ENCODE measurements at regions not wholly inside any gene's neighbourhood (a gene's known extent, or its start where the extent isn't known, plus 50 kb on each side); places are given as distances from the start of the nearest gene placed in this dataset.
A peak's percentile ranks its signal among the peaks of the same experiment; 100 is the strongest.
"Not testable (repeated sequence)": the region's sequence is repeated elsewhere in the genome, so short reads cannot be mapped to it uniquely, and the experiment has no call there.

- Mint-ChIP-seq H3K27me3 (peaks cover 10% of the 10 kb centered on the region), H3K36me3 (ENCODE audit: insufficient read depth) (peaks cover 2% of the 10 kb centered on the region), H3K4me3 (no peak overlapping the region), H3K4me1 (peaks cover 9% of the 10 kb centered on the region), H3K27ac (ENCODE audit: low read depth) (no peak overlapping the region), H3K9me3 (no peaks in the 10 kb centered on the region)
- ATAC-seq (replicated peaks; ENCODE audit: extremely low read depth, poor library complexity, severe bottlenecking) (no peak), DNase-seq (ENCODE audit: low spot score in 2 of 2) (no peak)
Measured at GRCh38 chr2:239555571-239555905, 154.7 kb upstream of the HDAC4 start.

DNA sequence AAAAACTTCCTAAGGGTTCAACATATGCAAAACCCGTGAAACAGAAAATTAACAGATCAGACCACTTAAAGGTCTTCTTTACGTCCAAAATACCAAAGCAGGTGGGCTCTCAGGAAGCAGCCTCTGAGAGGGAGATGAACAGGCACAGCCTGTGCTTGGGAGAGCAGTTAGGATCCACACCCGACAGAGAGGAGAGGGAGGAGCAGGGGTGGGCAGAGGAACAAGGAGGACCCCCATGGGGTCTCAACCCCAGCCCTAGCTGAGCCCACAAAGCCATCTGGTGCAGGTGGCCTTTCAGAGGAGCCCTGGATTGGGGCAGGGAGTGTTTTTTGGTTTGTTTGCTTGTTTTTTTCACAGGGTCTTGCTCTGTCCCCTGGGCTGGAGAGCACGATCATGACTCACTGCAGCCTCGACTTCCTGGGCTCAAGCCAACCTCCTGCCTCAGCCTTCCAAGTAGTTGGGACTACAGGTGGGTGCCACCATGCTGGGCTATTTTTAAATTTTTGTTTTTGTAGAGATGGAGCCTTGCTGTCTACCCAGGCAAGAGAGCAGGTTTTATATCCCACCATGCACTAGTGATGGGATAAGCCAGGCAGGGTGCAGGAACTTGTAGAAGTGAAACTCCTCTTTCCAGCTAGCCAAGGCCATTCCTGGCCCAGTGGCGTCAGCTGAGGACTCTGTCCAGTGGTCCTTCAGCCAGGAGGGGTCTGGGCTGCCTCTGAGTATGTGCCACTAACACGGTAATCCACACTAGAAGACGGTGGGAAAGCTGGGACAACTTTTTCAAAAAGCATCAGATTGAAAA lies 154.1 kb upstream of the HDAC4 start:
- peaks cover 4% of the 10 kb centered on the region for H3K27me3 Mint-ChIP-seq
- DNase-seq (ENCODE audit: low spot score in 2 of 2) (no peak), ATAC-seq (replicated peaks; ENCODE audit: extremely low read depth, poor library complexity, severe bottlenecking) (no peak)
- H3K36me3 Mint-ChIP-seq (ENCODE audit: insufficient read depth): peaks cover 2% of the 10 kb centered on the region
- no peak overlapping the region for H3K27ac Mint-ChIP-seq (ENCODE audit: low read depth)
- H3K4me1 Mint-ChIP-seq: peaks cover 9% of the 10 kb centered on the region
- no peaks in the 10 kb centered on the region for H3K9me3 Mint-ChIP-seq
- H3K4me3 Mint-ChIP-seq: no peak overlapping the region

DNA sequence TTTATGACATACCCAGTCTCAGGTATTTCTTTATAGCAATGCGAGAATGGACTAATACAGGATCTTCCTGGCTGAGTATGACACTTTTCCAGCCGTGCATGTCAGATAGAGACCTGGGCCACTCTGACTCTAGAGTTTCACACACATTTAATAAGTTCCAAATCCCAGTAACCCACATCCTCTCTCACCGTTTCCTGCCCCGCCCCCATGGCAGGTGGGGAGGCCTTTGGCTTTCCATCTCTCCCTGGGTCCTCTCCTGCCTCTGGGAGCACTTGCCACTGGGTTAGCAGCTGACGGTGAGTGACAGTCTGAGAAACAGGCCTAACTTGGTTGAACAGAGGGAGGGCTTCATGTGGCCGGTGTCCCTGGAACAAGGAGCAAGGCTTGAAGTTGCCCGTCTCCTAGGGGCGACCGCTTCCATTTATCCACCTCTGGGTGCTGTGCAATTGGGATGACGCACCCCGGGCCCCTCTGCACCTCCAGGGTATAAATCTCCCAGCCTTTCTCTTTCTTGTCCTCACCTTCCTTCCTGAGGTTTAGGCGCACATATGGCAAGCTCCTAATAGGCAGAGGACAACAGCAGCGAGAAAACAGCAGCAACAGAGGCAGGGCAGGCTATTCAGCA lies 152.7 kb upstream of the HDAC4 start:
- no peaks in the 10 kb centered on the region for H3K27me3 Mint-ChIP-seq
- peaks cover 2% of the 10 kb centered on the region for H3K36me3 Mint-ChIP-seq (ENCODE audit: insufficient read depth)
- H3K9me3 Mint-ChIP-seq: no peaks in the 10 kb centered on the region
- no peak overlapping the region for H3K4me3 Mint-ChIP-seq
- no peak for ATAC-seq (replicated peaks; ENCODE audit: extremely low read depth, poor library complexity, severe bottlenecking)
- peaks cover 22% of the 10 kb centered on the region for H3K4me1 Mint-ChIP-seq
- DNase-seq (ENCODE audit: low spot score in 2 of 2): no peak
- H3K27ac Mint-ChIP-seq (ENCODE audit: low read depth): no peak overlapping the region

DNA sequence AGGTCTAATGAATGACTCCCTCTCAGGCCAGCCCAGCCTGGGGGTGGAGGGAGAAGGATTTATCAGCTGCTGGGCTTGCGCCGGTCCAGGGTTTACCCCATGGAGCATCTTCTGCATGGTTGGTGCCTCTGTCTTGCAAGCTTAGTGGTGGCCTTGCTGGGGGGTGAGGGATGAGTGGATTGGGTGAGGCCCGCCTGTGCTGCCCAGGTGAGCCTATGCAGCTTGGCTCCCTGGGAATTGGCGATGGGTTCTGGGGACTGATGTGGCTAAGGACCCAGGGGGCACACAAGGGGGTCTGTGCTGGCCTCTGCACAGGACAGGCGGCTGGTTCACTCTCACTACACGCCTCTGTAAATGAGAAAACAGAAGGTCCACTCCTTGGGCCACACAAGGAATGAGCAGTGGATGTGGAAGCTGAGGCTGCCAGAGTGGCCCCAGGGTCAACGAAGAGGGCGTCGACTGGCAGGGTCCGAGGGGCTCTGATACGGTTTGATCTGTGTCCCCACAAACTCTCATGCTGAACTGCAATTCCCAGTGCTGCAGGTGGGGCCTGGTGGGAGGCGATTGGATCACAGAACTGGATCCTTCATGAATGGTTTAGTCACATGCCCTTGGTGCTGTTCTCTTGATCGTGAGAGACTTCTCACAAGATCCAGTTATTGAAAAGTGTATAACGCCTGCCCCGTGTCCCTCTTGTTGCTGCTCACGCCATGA lies 151.6 kb upstream of the HDAC4 start:
- no peak overlapping the region for H3K4me3 Mint-ChIP-seq
- ATAC-seq (replicated peaks; ENCODE audit: extremely low read depth, poor library complexity, severe bottlenecking) (no peak), DNase-seq (ENCODE audit: low spot score in 2 of 2) (no peak)
- no peaks in the 10 kb centered on the region for H3K9me3 Mint-ChIP-seq
- H3K27me3 Mint-ChIP-seq: no peaks in the 10 kb centered on the region
- no peak overlapping the region for H3K27ac Mint-ChIP-seq (ENCODE audit: low read depth)
- H3K4me1 Mint-ChIP-seq: peaks cover 30% of the 10 kb centered on the region
- peaks cover 2% of the 10 kb centered on the region for H3K36me3 Mint-ChIP-seq (ENCODE audit: insufficient read depth)

DNA sequence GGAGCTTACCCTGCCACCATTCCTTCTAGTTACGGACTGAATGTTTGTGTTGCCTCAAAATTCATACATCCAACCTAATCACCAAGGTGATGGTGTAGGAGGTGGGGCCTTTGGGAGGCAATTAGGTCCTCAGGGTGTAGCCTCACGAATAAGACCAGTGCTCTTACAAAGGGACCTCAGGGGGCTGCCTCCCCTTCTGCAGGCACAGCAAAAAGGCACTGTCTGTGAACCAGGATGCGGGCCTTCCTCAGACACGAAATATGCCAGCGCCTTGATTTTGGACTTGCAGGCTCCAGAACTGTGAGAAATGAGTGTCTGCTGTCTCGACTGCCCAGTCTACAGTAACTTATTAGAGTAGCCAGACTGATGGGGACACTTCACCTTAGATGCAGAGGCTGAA lies 150.4 kb upstream of the HDAC4 start:
- Mint-ChIP-seq H3K4me1 (peaks cover 31% of the 10 kb centered on the region), H3K27me3 (no peaks in the 10 kb centered on the region), H3K4me3 (no peak overlapping the region), H3K9me3 (no peaks in the 10 kb centered on the region), H3K36me3 (ENCODE audit: insufficient read depth) (peaks cover 2% of the 10 kb centered on the region), H3K27ac (ENCODE audit: low read depth) (no peak overlapping the region)
- ATAC-seq (replicated peaks; ENCODE audit: extremely low read depth, poor library complexity, severe bottlenecking) (no peak), DNase-seq (ENCODE audit: low spot score in 2 of 2) (no peak)

DNA sequence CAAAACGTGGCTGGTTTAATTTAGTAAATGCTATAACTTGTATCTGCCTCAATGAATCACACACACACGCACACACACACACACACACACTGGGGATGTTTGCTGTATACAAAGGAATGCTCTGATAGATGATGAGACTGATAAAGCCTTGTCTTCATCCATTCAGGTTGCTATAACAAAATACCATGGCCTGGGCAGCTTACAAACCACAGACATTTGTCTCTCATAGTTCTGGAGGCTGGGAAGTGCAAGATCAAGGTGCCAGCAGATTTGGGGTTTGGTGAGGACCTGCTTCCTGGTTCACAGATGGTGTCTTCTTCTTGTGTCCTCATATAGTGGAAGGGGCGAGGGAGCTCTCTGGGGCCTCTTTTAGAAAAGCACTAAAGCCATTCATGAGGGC lies 149.5 kb upstream of the HDAC4 start:
- Mint-ChIP-seq H3K27me3 (no peaks in the 10 kb centered on the region), H3K27ac (ENCODE audit: low read depth) (no peak overlapping the region), H3K4me1 (peaks cover 40% of the 10 kb centered on the region), H3K4me3 (no peak overlapping the region), H3K36me3 (ENCODE audit: insufficient read depth) (peaks cover 4% of the 10 kb centered on the region), H3K9me3 (no peaks in the 10 kb centered on the region)
- ATAC-seq (replicated peaks; ENCODE audit: extremely low read depth, poor library complexity, severe bottlenecking) (no peak), DNase-seq (ENCODE audit: low spot score in 2 of 2) (no peak)

DNA sequence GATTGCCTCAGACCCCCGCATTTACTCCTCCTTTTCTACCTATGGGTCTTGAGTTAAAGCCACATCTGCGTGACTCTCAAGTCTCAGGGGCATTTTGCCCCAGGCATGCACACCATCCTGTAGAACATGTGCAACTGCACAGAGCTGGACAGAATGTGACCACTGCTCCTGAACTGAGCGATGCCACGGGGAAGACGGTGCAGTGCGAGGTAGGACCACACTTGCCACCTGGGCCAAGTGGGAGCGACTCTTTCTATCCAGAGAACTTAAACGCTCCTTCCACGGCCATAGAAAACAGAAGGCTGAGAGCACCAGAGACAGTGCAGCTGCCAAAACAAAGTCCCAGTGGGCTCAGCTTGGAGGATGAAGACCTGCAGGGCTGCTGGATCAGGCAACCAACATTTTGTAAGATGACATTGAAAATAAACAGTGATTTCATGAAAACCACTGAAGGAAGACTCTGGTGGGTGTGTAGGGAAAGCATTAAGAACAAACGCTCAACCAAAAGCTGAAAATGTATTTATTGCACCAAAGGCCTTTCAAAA lies 149.0 kb upstream of the HDAC4 start:
- ATAC-seq (replicated peaks; ENCODE audit: extremely low read depth, poor library complexity, severe bottlenecking) (no peak), DNase-seq (ENCODE audit: low spot score in 2 of 2) (no peak)
- H3K9me3 Mint-ChIP-seq: no peaks in the 10 kb centered on the region
- no peak overlapping the region for H3K4me3 Mint-ChIP-seq
- peaks cover 46% of the 10 kb centered on the region for H3K4me1 Mint-ChIP-seq
- peak overlapping the region; percentile 32 for H3K27ac Mint-ChIP-seq (ENCODE audit: low read depth)
- H3K27me3 Mint-ChIP-seq: no peaks in the 10 kb centered on the region
- peaks cover 4% of the 10 kb centered on the region for H3K36me3 Mint-ChIP-seq (ENCODE audit: insufficient read depth)

DNA sequence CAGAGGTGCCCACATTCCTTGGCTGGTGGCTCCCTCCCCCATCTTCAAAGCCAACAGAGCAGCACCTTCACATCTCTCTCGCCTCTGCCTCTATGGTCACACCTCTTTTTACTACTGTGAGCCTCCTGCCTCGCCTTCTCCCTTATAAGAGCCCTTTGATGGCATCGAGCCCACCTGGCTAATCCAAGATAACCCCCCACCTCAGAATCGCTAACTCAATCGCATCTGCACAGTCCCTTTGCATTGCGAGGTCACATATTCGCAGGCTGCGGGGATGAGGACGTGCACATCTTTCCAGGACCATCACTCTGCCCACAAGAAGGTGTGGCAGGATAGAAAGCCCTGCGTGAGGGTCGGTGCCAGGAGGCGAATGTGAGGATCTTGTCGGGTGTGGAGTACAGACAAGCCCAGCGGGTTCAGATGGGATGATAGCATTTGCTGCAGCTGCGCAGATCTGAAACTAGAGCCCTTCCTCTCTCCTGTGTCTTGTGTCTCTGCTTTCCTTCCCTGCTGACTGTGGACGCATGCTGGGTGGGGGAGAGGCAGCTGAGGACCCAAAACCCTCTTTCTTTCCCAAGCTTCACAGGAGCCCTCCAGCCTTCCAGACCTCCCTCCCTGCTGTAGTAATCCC lies 148.3 kb upstream of the HDAC4 start:
- Mint-ChIP-seq H3K4me3 (no peak overlapping the region), H3K36me3 (ENCODE audit: insufficient read depth) (peaks cover 4% of the 10 kb centered on the region), H3K4me1 (peaks cover 50% of the 10 kb centered on the region), H3K9me3 (no peaks in the 10 kb centered on the region), H3K27me3 (no peaks in the 10 kb centered on the region), H3K27ac (ENCODE audit: low read depth) (peak overlapping the region; percentile 32)
- ATAC-seq (replicated peaks; ENCODE audit: extremely low read depth, poor library complexity, severe bottlenecking) (no peak), DNase-seq (ENCODE audit: low spot score in 2 of 2) (no peak)

DNA sequence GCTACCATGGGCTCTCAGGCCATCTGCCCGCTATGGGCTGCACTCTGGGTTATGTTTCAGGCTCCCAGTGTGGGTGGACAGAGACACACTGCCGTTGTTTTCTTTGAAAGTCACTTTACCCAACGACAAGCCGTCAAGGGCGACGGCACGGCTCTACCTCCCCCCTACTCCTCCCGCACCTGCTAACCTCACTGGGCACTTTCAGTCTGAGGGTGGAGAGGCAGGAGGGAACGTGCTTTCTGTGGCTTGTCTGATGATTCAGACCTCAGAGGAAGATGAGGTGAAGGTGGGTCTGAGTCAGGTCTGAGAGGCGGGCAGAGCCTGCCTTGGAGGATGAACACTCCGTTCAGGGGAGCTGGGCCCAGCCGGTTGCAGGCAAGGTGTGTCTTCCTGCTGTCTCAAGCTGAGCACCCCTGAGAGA lies 147.6 kb upstream of the HDAC4 start:
- DNase-seq (ENCODE audit: low spot score in 2 of 2) (peak in 1 of 2 donors; percentile 50), ATAC-seq (replicated peaks; ENCODE audit: extremely low read depth, poor library complexity, severe bottlenecking) (peak; percentile 55)
- Mint-ChIP-seq H3K27me3 (no peaks in the 10 kb centered on the region), H3K4me3 (no peak overlapping the region), H3K27ac (ENCODE audit: low read depth) (peak overlapping the region; percentile 16), H3K36me3 (ENCODE audit: insufficient read depth) (peaks cover 4% of the 10 kb centered on the region), H3K9me3 (no peaks in the 10 kb centered on the region), H3K4me1 (peaks cover 51% of the 10 kb centered on the region)

- DNase-seq (ENCODE audit: low spot score in 2 of 2); H3K9me3 Mint-ChIP-seq; H3K27ac Mint-ChIP-seq (ENCODE audit: low read depth); H3K4me3 Mint-ChIP-seq; H3K36me3 Mint-ChIP-seq (ENCODE audit: insufficient read depth); H3K27me3 Mint-ChIP-seq; ATAC-seq (replicated peaks; ENCODE audit: extremely low read depth, poor library complexity, severe bottlenecking): not testable (repeated sequence)
- H3K4me1 Mint-ChIP-seq: peaks cover 45% of the 10 kb centered on the region
Measured at GRCh38 chr2:239547140-239547539, 146.3 kb upstream of the HDAC4 start.

DNA sequence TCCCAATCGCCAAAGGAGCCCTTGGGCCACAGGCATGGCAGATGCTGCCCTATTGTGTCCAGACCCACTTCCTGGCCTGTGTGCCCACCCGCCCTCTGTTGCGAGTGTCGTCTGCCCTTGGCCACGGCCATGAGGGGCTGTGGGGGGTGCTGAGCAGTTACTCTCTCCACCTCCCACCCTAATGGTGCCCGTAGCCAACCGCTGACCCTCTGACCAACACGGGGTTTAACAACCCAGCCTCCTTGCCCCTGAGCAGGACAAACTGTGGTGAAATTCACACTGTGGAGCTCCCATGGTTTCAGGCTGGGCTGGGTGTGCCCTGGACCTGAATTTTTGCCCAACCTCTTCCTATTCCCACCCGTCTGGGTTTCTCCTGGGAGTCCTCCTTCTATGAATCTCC lies 145.7 kb upstream of the HDAC4 start:
- peaks cover 45% of the 10 kb centered on the region for H3K4me1 Mint-ChIP-seq

DNA sequence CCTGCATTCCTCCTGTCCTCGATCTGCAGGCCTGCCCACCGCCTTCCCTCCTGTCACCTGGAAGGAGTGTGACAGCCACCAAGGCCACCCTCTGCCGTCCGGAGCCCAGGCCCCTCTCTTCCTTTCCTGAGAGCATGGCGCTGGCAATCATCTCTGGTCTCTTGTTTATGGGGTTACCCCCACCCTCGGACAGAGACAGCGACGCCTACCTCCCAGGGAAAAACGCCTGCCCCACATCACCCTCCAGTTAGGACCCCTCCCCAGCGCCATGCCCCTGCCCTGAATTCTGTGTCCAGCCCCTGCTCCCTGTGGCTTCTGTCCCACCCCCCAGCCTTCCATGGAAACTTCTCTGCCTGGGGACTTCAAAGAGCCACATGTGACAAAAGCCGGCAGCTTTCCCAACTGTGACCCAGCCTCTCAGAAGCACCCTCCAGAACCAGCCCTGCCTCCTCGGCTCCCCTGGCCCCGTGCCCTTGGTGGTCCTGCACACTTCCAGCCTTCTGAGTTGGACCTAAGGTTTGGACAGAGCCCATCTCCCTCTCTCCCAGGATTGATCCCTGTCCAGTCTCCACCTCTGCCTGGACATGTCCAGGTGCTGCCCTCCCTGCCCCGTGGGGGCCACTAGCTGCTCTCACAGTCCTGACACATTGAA lies 145.0 kb upstream of the HDAC4 start:
- no peak for ATAC-seq (replicated peaks; ENCODE audit: extremely low read depth, poor library complexity, severe bottlenecking)
- H3K4me3 Mint-ChIP-seq: peak overlapping the region; percentile 44
- peaks cover 4% of the 10 kb centered on the region for H3K36me3 Mint-ChIP-seq (ENCODE audit: insufficient read depth)
- DNase-seq (ENCODE audit: low spot score in 2 of 2): no peak
- H3K9me3 Mint-ChIP-seq: no peaks in the 10 kb centered on the region
- peak overlapping the region; percentile 89 for H3K27ac Mint-ChIP-seq (ENCODE audit: low read depth)
- H3K27me3 Mint-ChIP-seq: no peaks in the 10 kb centered on the region
- H3K4me1 Mint-ChIP-seq: peaks cover 45% of the 10 kb centered on the region

More for the DNA sequence above, 145.7 kb upstream of the HDAC4 start:
- Mint-ChIP-seq H3K9me3 (no peaks in the 10 kb centered on the region), H3K27ac (ENCODE audit: low read depth) (no peak overlapping the region), H3K4me3 (peak overlapping the region; percentile 44), H3K27me3 (no peaks in the 10 kb centered on the region), H3K36me3 (ENCODE audit: insufficient read depth) (peaks cover 4% of the 10 kb centered on the region)
- ATAC-seq (replicated peaks; ENCODE audit: extremely low read depth, poor library complexity, severe bottlenecking) (no peak), DNase-seq (ENCODE audit: low spot score in 2 of 2) (no peak)

Data from central memory CD8-positive, alpha-beta T cell (primary cell).